ENCODE measurements at regions not wholly inside any gene's neighbourhood (a gene's known extent, or its start where the extent isn't known, plus 50 kb on each side); places are given as distances from the start of the nearest gene placed in this dataset.

- TF ChIP-seq MXI1 (IDR thresholded peaks at IDR 0.05; ENCODE audit: low read depth, low read length): no peak
- no peak for TF ChIP-seq NFIC (IDR thresholded peaks at IDR 0.05; ENCODE audit: borderline replicate concordance)
- no peak for TF ChIP-seq EZH2phosphoT487 (IDR thresholded peaks at IDR 0.05; ENCODE audit: borderline replicate concordance, low read depth)
- TF ChIP-seq MEF2A (IDR thresholded peaks at IDR 0.05; ENCODE audit: borderline replicate concordance, low read depth): no peak
- no peak for TF ChIP-seq IRF3 (IDR thresholded peaks at IDR 0.05; ENCODE audit: low read depth, low read length)
- no peak for TF ChIP-seq MAX (IDR thresholded peaks at IDR 0.05; ENCODE audit: low read depth)
- no peak for TF ChIP-seq USF1 (IDR thresholded peaks at IDR 0.05; ENCODE audit: borderline replicate concordance, low read depth)
- TF ChIP-seq FOXM1 (IDR thresholded peaks at IDR 0.05; ENCODE audit: low read depth): no peak
- TF ChIP-seq FOSL2 (IDR thresholded peaks at IDR 0.05; ENCODE audit: borderline replicate concordance, low read depth): no peak
- TF ChIP-seq EP300 (IDR thresholded peaks at IDR 0.05; ENCODE audit: borderline replicate concordance in 1 of 2, low read depth in 1 of 2, low read length in 1 of 2): no peak
- TF ChIP-seq SMC3 (IDR thresholded peaks at IDR 0.05; ENCODE audit: low read depth, low read length): no peak
- TF ChIP-seq FOXJ3 (CRISPR knock-in tag; IDR thresholded peaks at IDR 0.05): no peak
- TF ChIP-seq CTCF (IDR thresholded peaks at IDR 0.05): no peak
- Histone ChIP-seq H3K27ac (ENCODE audit: low read depth in 2 of 2, low read length in 1 of 2) (no peak overlapping the region), H3K9me2 (no peaks in the 10 kb centered on the region), H3K79me2 (ENCODE audit: insufficient read depth) (no peaks in the 10 kb centered on the region), H3K4me2 (no peak overlapping the region), H4K20me1 (ENCODE audit: insufficient read depth) (no peaks in the 10 kb centered on the region), H3K4me3 (ENCODE audit: low read depth in 2 of 2, low read length in 1 of 2) (no peak overlapping the region), H3K36me3 (replicated peaks in 1 of 2; ENCODE audit: control insufficient read depth in 1 of 2, insufficient read depth in 2 of 2, low read length in 1 of 2) (no peaks in the 10 kb centered on the region), H3K4me1 (ENCODE audit: control insufficient read depth in 1 of 2, insufficient read depth in 2 of 2, low read depth in 1 of 2, low read length in 1 of 2) (peaks cover 0 to 11% of the 10 kb centered on the region in 2 experiments; a peak in 1 of 4 replicates), H2AFZ (ENCODE audit: low read depth) (no peak overlapping the region), H3F3A (replicated peaks; ENCODE audit: insufficient read depth) (no peaks in the 10 kb centered on the region), H3K27me3 (ENCODE audit: insufficient read depth) (no peaks in the 10 kb centered on the region; the same call in 1 of the 2 replicates), H3K9me3 (no peaks in the 10 kb centered on the region), H3K9ac (no peak overlapping the region)
- DNase-seq: no peak
- ChIA-PET CTCF (no interaction called here), POLR2A (no interaction called here)
- 27% methylated on average over 5 of the region's 5 CpGs for WGBS (ENCODE audit: low lambda C conversion rate)
Observed at GRCh38 chr4:54359919-54360650, 131.0 kb downstream of the PDGFRA start.
